KMS-11 (cell line): ENCODE measurements at regions not wholly inside any gene's neighbourhood (a gene's known extent, or its start where the extent isn't known, plus 50 kb on each side); places are given as distances from the start of the nearest gene placed in this dataset.

Experiments used
- H2AFZ ChIP-seq: fragments of 200-600 bp; sonication (generic); 2 replicates; pipeline ENCODE4 v1.6.1; 2016; ENCODE audit warnings: antibody characterized with exemption, mixed run types, low read depth
- H3K27ac ChIP-seq: fragments of 200-600 bp; sonication (generic); 2 replicates; pipeline ENCODE4 v1.6.1; 2016; ENCODE audit warnings: mild to moderate bottlenecking, mixed run types
- H3K27me3 ChIP-seq: fragments of 200-600 bp; sonication (generic); 2 replicates; pipeline ENCODE4 v1.6.1; 2017; ENCODE audit warnings: mild to moderate bottlenecking, low read depth, mixed run types, moderate library complexity; ENCODE audit not compliant: insufficient read depth
- H3K36me3 ChIP-seq: fragments of 200-600 bp; sonication (generic); 2 replicates; pipeline ENCODE4 v1.6.1; 2017; ENCODE audit warnings: mild to moderate bottlenecking, mixed run types; ENCODE audit not compliant: insufficient read depth
- H3K4me1 ChIP-seq: fragments of 200-600 bp; sonication (generic); 2 replicates; pipeline ENCODE4 v1.6.1; 2016; ENCODE audit warnings: mild to moderate bottlenecking, low read depth, mixed run types; ENCODE audit not compliant: poor library complexity, severe bottlenecking
- H3K4me2 ChIP-seq: fragments of 200-600 bp; sonication (generic); 2 replicates; pipeline ENCODE4 v1.7.0; 2016; ENCODE audit warnings: mild to moderate bottlenecking, mixed run types
- H3K4me3 ChIP-seq: fragments of 200-600 bp; sonication (generic); IDR thresholded peaks from 2 replicates; pipeline ENCODE4 v1.6.1; 2017; ENCODE audit warnings: low read depth, low read length, mixed read lengths; ENCODE audit not compliant: insufficient read depth
- H3K79me2 ChIP-seq: fragments of 200-600 bp; sonication (generic); 2 replicates; pipeline ENCODE4 v1.6.1; 2016; ENCODE audit warnings: low read depth, mixed run types; ENCODE audit not compliant: insufficient read depth
- H3K9ac ChIP-seq: fragments of 200-600 bp; sonication (generic); 2 replicates; pipeline ENCODE4 v1.6.1; 2016; ENCODE audit warnings: mild to moderate bottlenecking, mixed run types
- H4K20me1 ChIP-seq: fragments of 200-600 bp; sonication (generic); 2 replicates; pipeline ENCODE4 v1.6.1; 2016; ENCODE audit warnings: mild to moderate bottlenecking, mixed run types; ENCODE audit not compliant: insufficient read depth
- TF ChIP-seq, protein P1 (sequence below): fragments of 200-600 bp; sonication (generic); conservative IDR thresholded peaks from 2 replicates; pipeline ENCODE4 v1.6.1; 2017; ENCODE audit warnings: low read depth, mild to moderate bottlenecking, antibody characterized with exemption, low read length, moderate library complexity, mixed read lengths

GRCh38 chr5:105015098-105015497, 1452.5 kb upstream of the NUDT12 start:
- Histone ChIP-seq H3K27ac (no peak overlapping the region), H3K27me3 (no peaks in the 10 kb centered on the region), H3K36me3 (no peaks in the 10 kb centered on the region), H3K79me2 (no peaks in the 10 kb centered on the region), H3K9ac (no peak overlapping the region), H3K4me1 (no peaks in the 10 kb centered on the region), H4K20me1 (no peaks in the 10 kb centered on the region), H3K4me3 (no peak overlapping the region), H2AFZ (no peak overlapping the region), H3K4me2 (no peak overlapping the region)
- TF ChIP-seq, protein P1, sequence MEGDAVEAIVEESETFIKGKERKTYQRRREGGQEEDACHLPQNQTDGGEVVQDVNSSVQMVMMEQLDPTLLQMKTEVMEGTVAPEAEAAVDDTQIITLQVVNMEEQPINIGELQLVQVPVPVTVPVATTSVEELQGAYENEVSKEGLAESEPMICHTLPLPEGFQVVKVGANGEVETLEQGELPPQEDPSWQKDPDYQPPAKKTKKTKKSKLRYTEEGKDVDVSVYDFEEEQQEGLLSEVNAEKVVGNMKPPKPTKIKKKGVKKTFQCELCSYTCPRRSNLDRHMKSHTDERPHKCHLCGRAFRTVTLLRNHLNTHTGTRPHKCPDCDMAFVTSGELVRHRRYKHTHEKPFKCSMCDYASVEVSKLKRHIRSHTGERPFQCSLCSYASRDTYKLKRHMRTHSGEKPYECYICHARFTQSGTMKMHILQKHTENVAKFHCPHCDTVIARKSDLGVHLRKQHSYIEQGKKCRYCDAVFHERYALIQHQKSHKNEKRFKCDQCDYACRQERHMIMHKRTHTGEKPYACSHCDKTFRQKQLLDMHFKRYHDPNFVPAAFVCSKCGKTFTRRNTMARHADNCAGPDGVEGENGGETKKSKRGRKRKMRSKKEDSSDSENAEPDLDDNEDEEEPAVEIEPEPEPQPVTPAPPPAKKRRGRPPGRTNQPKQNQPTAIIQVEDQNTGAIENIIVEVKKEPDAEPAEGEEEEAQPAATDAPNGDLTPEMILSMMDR, result no peak

- Histone ChIP-seq H3K4me2 (no peak overlapping the region), H3K27ac (no peak overlapping the region), H4K20me1 (no peaks in the 10 kb centered on the region), H3K79me2 (no peaks in the 10 kb centered on the region), H3K36me3 (no peaks in the 10 kb centered on the region), H2AFZ (no peak overlapping the region), H3K9ac (no peak overlapping the region), H3K4me3 (no peak overlapping the region), H3K4me1 (no peaks in the 10 kb centered on the region), H3K27me3 (no peaks in the 10 kb centered on the region)
- TF ChIP-seq, protein P1, result no peak
These were observed 1436.0 kb upstream of the NUDT12 start for GRCh38 chr5:104998572-104998971.

DNA sequence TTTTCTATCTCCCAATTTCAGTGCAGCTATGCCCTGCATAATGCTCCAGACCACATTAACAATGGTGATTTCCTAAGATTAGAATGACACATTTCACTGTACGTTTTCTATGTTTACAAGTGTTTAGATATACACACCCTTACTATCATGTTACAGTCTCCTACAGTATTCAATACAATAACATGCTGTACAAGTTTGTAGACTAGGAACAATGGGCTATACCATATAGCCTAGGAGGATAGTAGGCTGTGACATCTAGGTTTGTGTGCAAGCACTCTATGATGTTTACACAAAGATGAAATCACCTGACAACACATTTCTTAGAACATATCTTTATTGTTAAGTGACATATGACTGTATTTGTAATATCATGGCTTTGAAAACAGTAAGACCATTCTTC, 1435.6 kb upstream of the NUDT12 start:
- TF ChIP-seq, protein P1, result no peak
- Histone ChIP-seq H3K79me2 (no peaks in the 10 kb centered on the region), H3K27ac (no peak overlapping the region), H3K36me3 (no peaks in the 10 kb centered on the region), H2AFZ (no peak overlapping the region), H3K4me1 (no peaks in the 10 kb centered on the region), H3K27me3 (no peaks in the 10 kb centered on the region), H3K4me2 (no peak overlapping the region), H3K4me3 (no peak overlapping the region), H4K20me1 (no peaks in the 10 kb centered on the region), H3K9ac (no peak overlapping the region)

DNA sequence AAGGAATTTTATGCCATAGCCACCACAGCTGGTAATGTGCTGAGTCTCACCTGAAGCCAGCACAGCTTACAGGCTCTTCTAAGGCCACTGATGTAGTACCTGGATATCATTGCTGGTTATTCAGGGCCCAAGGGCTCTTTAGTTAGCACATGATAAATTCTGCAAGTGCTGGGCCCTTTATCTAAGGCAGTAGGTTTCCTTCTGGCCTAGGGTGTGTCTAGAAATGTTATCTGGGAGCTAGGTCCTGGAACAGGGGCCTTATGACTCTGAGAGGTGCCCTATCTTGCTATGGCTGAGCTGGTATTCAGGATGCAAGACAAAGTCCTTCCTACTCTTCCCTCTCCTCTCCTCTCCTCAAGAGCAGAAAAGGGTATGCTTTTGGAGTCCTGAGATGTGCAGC, 1424.5 kb upstream of the NUDT12 start:
- Histone ChIP-seq H4K20me1 (no peaks in the 10 kb centered on the region), H3K79me2 (no peaks in the 10 kb centered on the region), H3K4me1 (no peaks in the 10 kb centered on the region), H3K4me3 (no peak overlapping the region), H3K9ac (no peak overlapping the region), H3K36me3 (no peaks in the 10 kb centered on the region), H2AFZ (no peak overlapping the region), H3K4me2 (no peak overlapping the region), H3K27ac (no peak overlapping the region), H3K27me3 (no peaks in the 10 kb centered on the region)
- TF ChIP-seq, protein P1, result no peak

DNA sequence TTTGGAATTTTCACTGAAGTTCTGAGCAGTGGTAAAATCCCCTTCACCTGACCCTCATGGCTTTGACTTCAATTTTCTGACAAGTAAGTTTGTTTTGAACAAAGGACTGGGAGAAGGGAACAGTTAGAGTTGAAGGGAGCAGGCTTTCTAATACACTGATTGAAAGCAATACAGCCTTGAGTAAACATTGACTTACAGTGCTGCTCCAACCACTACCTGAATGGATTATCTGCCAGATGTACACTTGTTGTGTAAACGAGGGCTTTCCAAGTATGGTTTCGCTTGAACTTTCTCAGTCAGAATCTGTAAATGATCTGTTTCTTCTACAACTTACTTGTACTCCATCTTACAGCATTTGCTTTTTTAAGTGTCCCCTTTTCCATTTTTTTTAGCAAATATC, 1414.9 kb upstream of the NUDT12 start:
- Histone ChIP-seq H3K4me1 (no peaks in the 10 kb centered on the region), H4K20me1 (no peaks in the 10 kb centered on the region), H3K27me3 (no peaks in the 10 kb centered on the region), H3K4me3 (no peak overlapping the region), H3K79me2 (no peaks in the 10 kb centered on the region), H3K27ac (no peak overlapping the region), H3K36me3 (no peaks in the 10 kb centered on the region), H3K4me2 (no peak overlapping the region), H3K9ac (no peak overlapping the region), H2AFZ (no peak overlapping the region)
- TF ChIP-seq, protein P1, result no peak
